NCI-H69 (cell line): ENCODE measurements at regions not wholly inside any gene's neighbourhood (a gene's known extent, or its start where the extent isn't known, plus 50 kb on each side); places are given as distances from the start of the nearest gene placed in this dataset.
"Not testable (repeated sequence)": the region's sequence is repeated elsewhere in the genome, so short reads cannot be mapped to it uniquely, and the experiment has no call there.

Experiments
- DNase-seq: peaks from one replicate; lab custom pipeline; 2025; lab: John Stamatoyannopoulos, UW

GRCh38 chr10:33899578-33900531 is 565.4 kb upstream of the NRP1 start:
- DNase-seq: no peak

- no peak for DNase-seq
These were observed 562.9 kb upstream of the NRP1 start for GRCh38 chr10:33897291-33897752.

DNA sequence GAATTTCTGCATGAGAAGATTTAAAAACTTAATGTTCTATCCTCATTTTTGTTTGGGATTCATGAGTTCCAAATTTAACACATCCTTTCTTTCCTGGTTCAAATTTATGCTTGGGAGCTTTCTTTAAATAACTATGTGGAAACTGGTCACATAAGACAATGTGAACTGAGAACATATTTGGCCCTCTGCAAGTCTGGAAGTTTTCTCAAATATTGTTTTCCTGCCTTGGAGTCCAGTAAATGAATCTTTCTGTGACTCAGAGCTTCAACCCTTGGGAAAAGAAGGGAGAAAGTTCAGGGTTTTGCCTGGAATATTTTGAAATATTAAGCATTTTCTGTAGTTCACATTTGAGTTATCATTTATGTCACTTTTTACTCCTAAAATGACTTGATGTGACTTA is 559.0 kb upstream of the NRP1 start:
- no peak for DNase-seq

- no peak for DNase-seq
These were observed 554.9 kb upstream of the NRP1 start for GRCh38 chr10:33889371-33889770.

- no peak for DNase-seq
These were observed 552.7 kb upstream of the NRP1 start for GRCh38 chr10:33887188-33887587.

GRCh38 chr10:33886299-33886698 is 551.8 kb upstream of the NRP1 start:
- DNase-seq: no peak

DNA sequence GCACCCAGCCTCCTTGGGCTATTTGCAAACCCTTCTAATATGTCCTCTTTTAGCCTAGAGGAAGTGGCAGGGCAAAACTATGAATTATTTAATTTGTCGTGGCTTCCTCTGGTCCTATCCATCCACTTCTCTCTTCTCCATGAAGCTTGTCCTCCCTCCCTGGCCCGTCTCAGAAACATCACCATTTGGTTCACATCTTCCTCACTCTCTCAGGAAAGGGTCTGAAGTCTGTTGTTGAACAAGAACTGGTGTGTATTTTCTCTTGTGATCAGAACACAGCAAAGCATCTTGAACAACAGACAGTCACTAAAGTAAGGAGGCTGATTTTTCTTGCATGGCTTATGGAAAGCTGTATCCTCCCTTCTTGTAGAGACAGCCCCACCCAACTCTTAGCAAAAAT is 550.1 kb upstream of the NRP1 start:
- no peak for DNase-seq

DNA sequence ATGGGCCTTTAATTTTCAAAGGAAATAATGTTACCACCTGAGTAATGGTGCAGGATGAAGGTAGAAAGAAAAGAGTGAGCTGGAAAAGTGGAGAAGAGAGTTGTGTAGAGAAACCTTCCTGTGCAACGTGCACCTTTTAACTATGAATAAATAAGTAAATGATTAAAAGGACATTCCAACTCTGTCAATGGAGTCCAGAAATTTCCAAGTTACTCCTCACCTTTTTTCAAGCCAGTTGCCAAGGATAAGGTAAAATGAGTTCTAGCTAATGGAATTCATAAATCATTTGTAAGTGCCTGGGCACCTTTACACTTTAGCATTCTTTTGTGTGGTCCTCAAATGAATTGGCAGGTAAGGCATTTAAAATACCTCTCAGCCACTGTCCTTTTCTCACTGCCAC is 549.4 kb upstream of the NRP1 start:
- DNase-seq: no peak

GRCh38 chr10:33882996-33883395 is 548.5 kb upstream of the NRP1 start:
- no peak for DNase-seq

DNA sequence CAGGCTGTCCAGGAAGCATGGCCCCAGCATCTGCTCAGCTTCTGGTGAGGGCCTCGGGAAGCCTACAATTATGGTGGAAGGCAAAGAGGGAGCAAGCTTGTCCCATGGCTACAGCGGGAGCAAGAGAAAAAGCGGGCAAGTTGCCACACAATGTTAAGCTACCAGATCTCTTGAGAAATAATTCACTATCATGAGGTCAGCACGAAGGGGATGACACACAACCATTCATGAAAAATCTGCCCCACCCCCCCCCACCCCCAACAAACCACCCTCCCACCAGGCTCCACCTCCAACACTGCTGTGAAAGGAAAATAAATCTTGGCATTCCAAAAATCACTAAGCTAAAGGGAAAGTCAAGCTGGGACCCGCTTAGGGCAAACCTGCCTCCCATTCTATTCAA is 545.8 kb upstream of the NRP1 start:
- no peak for DNase-seq

DNA sequence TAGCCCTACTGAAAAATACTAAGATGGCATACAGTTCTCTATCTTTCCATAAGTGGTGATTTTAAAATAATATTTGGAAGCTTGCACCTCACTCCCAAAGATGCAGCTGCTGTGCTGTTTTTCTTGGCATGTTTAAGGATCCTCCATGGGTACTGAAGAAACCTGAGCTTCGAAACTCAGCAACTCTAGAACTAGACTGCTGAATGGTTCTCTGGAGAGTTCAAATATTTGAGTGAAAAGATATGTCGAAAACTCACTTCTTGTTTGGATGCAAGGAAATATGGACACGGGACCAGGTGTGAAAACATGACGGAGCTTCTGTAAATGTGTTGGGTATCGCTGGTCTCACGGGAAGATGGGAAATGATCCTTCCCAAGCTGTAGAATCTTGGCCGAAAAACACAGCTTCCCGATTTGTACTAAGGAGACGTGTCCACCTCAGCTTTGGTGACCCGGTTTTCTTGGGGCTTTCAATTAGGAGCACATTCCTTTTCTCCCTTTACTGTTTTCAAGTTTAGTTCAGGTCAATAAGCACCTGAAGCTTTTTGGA is 543.8 kb upstream of the NRP1 start:
- no peak for DNase-seq

DNA sequence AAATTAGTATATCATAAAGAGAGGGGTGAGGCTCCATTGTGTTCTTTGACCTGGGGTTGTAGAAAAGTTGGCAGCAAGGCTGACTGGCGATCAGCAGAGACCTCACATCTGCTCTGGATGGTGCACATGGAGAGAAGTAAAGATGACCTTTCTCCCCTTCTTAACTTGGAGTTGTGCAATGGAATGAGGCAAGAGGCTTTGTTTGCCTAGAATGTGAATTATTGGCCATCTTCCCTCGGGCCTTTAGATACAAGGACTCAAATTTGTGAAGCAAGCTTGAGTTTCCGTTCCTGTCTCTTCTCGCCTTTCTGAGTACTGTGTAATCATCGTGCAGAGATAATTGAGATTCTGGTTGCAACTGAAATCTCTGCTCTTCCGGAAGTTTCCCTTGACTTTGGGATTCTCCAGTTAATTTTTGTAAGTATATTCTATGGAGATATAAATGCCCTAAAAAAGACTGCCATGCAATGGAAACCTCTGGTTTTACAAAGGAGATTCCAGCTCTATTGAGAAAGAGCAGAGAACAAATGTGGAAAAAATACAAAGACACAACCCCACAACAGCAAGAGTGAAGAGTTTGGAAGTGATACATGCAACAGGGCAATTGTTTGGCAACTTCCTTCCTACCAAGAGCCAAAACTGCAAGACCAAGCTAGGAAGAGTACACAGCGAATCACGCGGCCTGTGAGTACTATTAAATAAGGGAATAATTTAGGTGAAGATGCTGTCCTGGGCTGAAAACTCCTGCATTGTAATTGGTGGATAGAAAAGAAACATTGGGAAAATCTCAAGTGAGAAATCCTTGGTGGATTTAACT is 542.3 kb upstream of the NRP1 start:
- no peak for DNase-seq

- DNase-seq: no peak
These were observed 541.6 kb upstream of the NRP1 start for GRCh38 chr10:33875924-33876583.

- no peak for DNase-seq
These were observed 536.8 kb upstream of the NRP1 start for GRCh38 chr10:33871061-33871956.

DNA sequence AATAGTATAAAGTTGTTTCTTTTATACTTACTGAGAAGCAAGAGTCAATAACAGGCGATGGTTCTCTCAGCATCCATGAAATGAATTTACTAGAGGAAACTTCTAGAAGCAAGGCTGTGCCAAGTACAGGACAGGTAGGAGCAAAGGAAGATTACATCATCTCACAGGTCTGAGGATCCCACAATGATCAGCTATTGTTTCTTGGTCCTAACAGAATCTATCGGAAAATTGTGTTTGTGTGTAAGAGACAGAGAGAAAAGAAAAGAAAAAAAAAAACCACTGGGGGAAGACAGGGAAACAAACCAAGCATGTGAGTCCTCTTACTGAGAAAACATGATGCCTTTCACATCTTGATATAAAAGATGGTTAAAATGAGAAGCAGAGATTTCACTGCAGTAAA is 535.0 kb upstream of the NRP1 start:
- DNase-seq: no peak

GRCh38 chr10:33869028-33869427 is 534.6 kb upstream of the NRP1 start:
- no peak for DNase-seq

- DNase-seq: not testable (repeated sequence)
These were observed 532.8 kb upstream of the NRP1 start for GRCh38 chr10:33867199-33867789.

DNA sequence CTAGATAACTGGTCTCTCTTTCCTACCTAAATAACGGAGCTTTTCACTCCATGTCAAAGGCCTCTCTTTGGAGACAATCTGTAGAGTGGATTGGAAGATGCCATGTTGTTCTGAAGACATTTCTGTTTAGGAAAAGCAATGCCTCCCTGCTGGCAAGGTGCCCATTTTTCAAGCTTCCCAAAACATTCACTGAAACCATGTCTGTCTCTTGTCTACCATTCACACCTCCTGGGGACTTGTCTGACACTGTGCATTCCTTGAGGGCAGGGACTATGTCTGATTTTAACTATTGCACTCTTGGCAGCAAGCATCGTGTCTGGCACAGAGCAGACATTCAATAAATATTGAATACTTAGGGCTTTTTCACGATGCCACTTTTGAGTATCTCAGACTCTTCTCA is 528.9 kb upstream of the NRP1 start:
- no peak for DNase-seq

DNA sequence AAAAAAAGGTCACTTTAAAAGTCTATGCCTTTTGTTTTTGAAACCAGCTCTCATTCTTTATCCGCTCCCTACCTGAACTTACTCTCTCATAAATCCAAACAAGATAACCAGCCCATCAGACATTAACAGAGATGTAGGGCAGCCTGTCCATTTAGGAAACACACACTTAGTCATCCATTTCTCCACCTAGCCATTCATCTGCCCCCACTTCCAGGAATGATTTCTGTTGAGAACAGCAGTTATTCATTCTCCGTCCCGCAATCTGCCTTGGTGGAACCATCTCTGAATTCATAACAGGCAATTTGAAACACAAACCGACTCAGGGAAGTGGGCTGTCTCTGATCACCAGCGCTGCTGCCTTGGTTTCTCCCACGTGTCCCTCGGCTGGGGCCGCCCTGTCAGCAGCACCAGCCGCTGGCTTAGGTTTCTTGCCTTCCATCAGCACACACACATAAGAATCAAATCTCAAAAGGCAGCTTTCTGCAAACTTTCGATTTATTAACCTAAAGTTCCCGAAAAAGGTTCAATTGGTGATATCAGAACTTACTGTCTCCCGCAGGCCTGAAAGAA is 528.2 kb upstream of the NRP1 start:
- DNase-seq: no peak

GRCh38 chr10:33861833-33862232 is 527.4 kb upstream of the NRP1 start:
- DNase-seq: no peak
